ENCODE measurements at regions not wholly inside any gene's neighbourhood (a gene's known extent, or its start where the extent isn't known, plus 50 kb on each side); places are given as distances from the start of the nearest gene placed in this dataset.

GRCh38 chr4:111464251-111465045, 680.8 kb upstream of the FAM241A start:
- TF ChIP-seq, protein P1, sequence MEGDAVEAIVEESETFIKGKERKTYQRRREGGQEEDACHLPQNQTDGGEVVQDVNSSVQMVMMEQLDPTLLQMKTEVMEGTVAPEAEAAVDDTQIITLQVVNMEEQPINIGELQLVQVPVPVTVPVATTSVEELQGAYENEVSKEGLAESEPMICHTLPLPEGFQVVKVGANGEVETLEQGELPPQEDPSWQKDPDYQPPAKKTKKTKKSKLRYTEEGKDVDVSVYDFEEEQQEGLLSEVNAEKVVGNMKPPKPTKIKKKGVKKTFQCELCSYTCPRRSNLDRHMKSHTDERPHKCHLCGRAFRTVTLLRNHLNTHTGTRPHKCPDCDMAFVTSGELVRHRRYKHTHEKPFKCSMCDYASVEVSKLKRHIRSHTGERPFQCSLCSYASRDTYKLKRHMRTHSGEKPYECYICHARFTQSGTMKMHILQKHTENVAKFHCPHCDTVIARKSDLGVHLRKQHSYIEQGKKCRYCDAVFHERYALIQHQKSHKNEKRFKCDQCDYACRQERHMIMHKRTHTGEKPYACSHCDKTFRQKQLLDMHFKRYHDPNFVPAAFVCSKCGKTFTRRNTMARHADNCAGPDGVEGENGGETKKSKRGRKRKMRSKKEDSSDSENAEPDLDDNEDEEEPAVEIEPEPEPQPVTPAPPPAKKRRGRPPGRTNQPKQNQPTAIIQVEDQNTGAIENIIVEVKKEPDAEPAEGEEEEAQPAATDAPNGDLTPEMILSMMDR (conservative IDR thresholded peaks at IDR 0.05 in 1 of 2, IDR thresholded peaks at IDR 0.05 in 1 of 2; ENCODE audit: extremely low read depth in 1 of 2, insufficient read depth in 1 of 2, low read depth in 1 of 2, low read length in 2 of 2), result no peak
- no peak for TF ChIP-seq EZH2 (IDR thresholded peaks at IDR 0.05; ENCODE audit: borderline replicate concordance, low read length)

All from mammary epithelial cell (primary cell).